Renal cortex interstitium (tissue), 11 donors: ENCODE measurements at regions not wholly inside any gene's neighbourhood (a gene's known extent, or its start where the extent isn't known, plus 50 kb on each side); places are given as distances from the start of the nearest gene placed in this dataset.

Experiments
- DNase-seq, 11 donors: peaks; one replicate each; pipeline ENCODE4 v3.0.0-alpha.2; 2013; ENCODE audit warnings: low read depth in 9 of 11, low spot score in 4 of 11; ENCODE audit errors: extremely low read depth in 1 of 11

- no peak for DNase-seq
Measured at GRCh38 chr3:80232760-80233159, 465.0 kb upstream of the ROBO1 start.

GRCh38 chr3:80230962-80231361 lies 463.2 kb upstream of the ROBO1 start:
- no peak for DNase-seq

- no peak for DNase-seq
Measured at GRCh38 chr3:80227216-80227615, 459.4 kb upstream of the ROBO1 start.

GRCh38 chr3:80215191-80215590 lies 447.4 kb upstream of the ROBO1 start:
- no peak for DNase-seq

GRCh38 chr3:80213086-80213485 lies 445.3 kb upstream of the ROBO1 start:
- no peak for DNase-seq

GRCh38 chr3:80192936-80193335 lies 425.1 kb upstream of the ROBO1 start:
- no peak for DNase-seq

- DNase-seq: peak in 10 of 11 donors; percentile 2 to 28 (median 10)
Measured at GRCh38 chr3:80190051-80190450, 422.3 kb upstream of the ROBO1 start.

- DNase-seq: no peak
Measured at GRCh38 chr3:80187981-80188380, 420.2 kb upstream of the ROBO1 start.

- no peak for DNase-seq
Measured at GRCh38 chr3:80159990-80160506, 392.2 kb upstream of the ROBO1 start.

GRCh38 chr3:80158332-80158731 lies 390.5 kb upstream of the ROBO1 start:
- no peak for DNase-seq

- no peak for DNase-seq
Measured at GRCh38 chr3:80157546-80157945, 389.7 kb upstream of the ROBO1 start.

- no peak for DNase-seq
Measured at GRCh38 chr3:80152692-80153091, 384.9 kb upstream of the ROBO1 start.

- no peak for DNase-seq
Measured at GRCh38 chr3:80142714-80143113, 374.9 kb upstream of the ROBO1 start.

GRCh38 chr3:80141557-80141956 lies 373.8 kb upstream of the ROBO1 start:
- no peak for DNase-seq

GRCh38 chr3:80116281-80116680 lies 348.5 kb upstream of the ROBO1 start:
- no peak for DNase-seq

- no peak for DNase-seq
Measured at GRCh38 chr3:80114694-80115093, 346.9 kb upstream of the ROBO1 start.

GRCh38 chr3:80113331-80113730 lies 345.5 kb upstream of the ROBO1 start:
- no peak for DNase-seq

GRCh38 chr3:80099559-80100066 lies 331.8 kb upstream of the ROBO1 start:
- no peak for DNase-seq

GRCh38 chr3:80097674-80098073 lies 329.9 kb upstream of the ROBO1 start:
- DNase-seq: no peak

- DNase-seq: no peak
Measured at GRCh38 chr3:80096909-80097308, 329.1 kb upstream of the ROBO1 start.

GRCh38 chr3:80094589-80094988 lies 326.8 kb upstream of the ROBO1 start:
- no peak for DNase-seq

GRCh38 chr3:80087767-80088166 lies 320.0 kb upstream of the ROBO1 start:
- no peak for DNase-seq
